ENCODE measurements at regions not wholly inside any gene's neighbourhood (a gene's known extent, or its start where the extent isn't known, plus 50 kb on each side); places are given as distances from the start of the nearest gene placed in this dataset.

DNA sequence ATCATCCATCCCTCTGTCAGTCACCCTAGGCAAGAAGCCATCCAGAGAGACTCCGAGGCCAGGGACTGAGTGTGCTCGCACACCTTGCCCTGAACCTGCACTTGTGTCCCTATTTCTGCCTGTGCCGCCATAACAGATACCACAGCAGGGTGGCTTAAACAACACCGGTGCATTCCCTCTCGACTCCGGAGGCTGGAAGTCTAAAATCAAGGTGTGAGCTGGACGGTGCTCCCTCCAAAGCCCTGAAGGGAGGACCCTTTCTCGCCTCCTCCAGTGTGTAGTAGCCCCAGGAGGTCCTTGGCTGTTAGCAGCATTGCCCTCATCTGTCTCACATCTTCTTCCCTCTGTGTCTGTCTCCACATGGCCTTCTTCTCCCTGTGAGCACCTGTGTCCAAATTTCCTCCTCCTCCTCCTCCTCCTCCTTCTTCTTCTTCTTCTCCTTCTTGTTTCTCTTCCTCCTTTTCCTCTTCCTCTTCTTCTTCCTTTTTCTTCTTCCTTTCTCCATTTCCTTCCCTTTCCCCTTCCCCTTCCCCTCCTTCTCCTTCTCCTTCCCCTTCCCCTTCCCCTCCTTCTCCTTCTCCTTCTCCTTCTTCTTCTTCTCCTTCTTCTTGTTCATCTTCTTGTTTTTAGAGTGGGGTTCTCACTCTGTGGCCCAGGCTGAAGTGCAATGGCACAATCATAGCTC is 98.1 kb upstream of the ENPP6 start:
- H3K9me3 ChIP-seq (ENCODE audit: insufficient read depth, low read length), result no peaks in the 10 kb centered on the region
- H3K36me3 ChIP-seq (ENCODE audit: low read length), result no peaks in the 10 kb centered on the region
- H2AFZ ChIP-seq (ENCODE audit: low read depth, low read length, severe bottlenecking), result no peak overlapping the region
- H4K20me1 ChIP-seq (ENCODE audit: low read depth, low read length), result no peaks in the 10 kb centered on the region
- H3K27ac ChIP-seq (ENCODE audit: low read depth, low read length), result no peak overlapping the region
- H3K79me2 ChIP-seq (ENCODE audit: insufficient read depth, low read length), result no peaks in the 10 kb centered on the region
- H3K9me2 ChIP-seq (replicated peaks; ENCODE audit: insufficient read depth, low read length), result no peaks in the 10 kb centered on the region
- H3K27me3 ChIP-seq (ENCODE audit: low read length), result no peaks in the 10 kb centered on the region
- H3K4me3 ChIP-seq (ENCODE audit: insufficient read depth, low read length, poor library complexity, severe bottlenecking), result no peak overlapping the region
- no peak for TF ChIP-seq EZH2phosphoT487 (conservative IDR thresholded peaks at IDR 0.05; ENCODE audit: low read length)
- TF ChIP-seq, protein P1, sequence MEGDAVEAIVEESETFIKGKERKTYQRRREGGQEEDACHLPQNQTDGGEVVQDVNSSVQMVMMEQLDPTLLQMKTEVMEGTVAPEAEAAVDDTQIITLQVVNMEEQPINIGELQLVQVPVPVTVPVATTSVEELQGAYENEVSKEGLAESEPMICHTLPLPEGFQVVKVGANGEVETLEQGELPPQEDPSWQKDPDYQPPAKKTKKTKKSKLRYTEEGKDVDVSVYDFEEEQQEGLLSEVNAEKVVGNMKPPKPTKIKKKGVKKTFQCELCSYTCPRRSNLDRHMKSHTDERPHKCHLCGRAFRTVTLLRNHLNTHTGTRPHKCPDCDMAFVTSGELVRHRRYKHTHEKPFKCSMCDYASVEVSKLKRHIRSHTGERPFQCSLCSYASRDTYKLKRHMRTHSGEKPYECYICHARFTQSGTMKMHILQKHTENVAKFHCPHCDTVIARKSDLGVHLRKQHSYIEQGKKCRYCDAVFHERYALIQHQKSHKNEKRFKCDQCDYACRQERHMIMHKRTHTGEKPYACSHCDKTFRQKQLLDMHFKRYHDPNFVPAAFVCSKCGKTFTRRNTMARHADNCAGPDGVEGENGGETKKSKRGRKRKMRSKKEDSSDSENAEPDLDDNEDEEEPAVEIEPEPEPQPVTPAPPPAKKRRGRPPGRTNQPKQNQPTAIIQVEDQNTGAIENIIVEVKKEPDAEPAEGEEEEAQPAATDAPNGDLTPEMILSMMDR (IDR thresholded peaks at IDR 0.05; ENCODE audit: insufficient read depth, low read length, poor library complexity, severe bottlenecking), result no peak
- H3K4me2 ChIP-seq (ENCODE audit: low read depth, low read length, poor library complexity, severe bottlenecking), result no peak overlapping the region
- H3F3A ChIP-seq (ENCODE audit: insufficient read depth), result 0 out of 2 replicates have a peak, but pooled peaks cover 3% of the 10 kb centered on the region
- H3K9ac ChIP-seq (ENCODE audit: low read length), result no peak overlapping the region

DNA sequence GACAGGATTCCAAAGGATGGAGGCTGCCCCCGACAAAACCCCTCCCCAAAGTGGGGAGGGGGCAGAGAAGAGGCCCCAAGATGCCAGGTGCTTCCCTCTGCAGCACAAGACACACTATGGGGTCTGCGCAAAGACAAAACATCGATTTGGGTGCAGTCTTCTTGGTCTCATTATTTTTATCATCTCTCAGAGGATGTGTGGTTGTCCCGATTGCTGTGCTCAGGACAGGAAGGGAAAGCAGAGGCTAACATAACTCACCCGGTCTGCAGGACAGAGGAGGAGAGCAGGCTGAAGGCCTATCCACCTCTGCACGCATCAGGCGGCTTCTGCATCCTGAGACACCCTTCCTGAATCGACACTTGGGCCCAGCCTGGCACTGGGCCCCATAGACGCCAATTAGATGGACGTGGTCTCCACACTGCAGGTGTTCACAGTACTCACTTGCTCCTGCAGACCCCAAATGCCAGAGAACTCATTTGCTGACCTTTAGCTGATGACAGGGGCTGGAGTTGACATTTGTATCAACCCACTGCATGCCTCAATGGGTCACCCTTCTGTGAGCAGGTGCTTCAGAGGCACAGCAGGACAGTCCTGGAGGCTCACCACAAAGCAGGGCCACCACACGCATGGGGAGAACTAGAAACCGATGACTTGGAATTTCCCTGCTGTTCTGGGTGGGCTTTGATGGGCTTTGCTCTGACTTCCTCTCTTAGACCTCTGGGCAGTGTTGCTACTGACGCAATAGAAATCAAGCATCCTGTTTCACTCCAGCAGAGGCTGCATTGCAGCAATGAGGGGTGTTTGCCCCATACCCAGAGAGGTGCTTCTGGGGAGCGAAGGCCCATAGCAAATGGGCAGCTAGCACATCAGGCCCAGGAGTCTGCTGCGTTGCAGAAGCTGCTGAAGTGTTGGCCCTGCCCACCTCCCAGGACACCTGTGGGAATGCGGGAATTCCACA is 96.3 kb upstream of the ENPP6 start:
- Histone ChIP-seq H3K36me3 (ENCODE audit: low read length) (no peaks in the 10 kb centered on the region), H3K79me2 (ENCODE audit: insufficient read depth, low read length) (no peaks in the 10 kb centered on the region), H3K9me3 (ENCODE audit: insufficient read depth, low read length) (no peaks in the 10 kb centered on the region), H3K27ac (ENCODE audit: low read depth, low read length) (peak overlapping the region; percentile 21), H3K4me2 (ENCODE audit: low read depth, low read length, poor library complexity, severe bottlenecking) (peak overlapping the region; percentile 36), H3K9me2 (replicated peaks; ENCODE audit: insufficient read depth, low read length) (no peaks in the 10 kb centered on the region), H3F3A (ENCODE audit: insufficient read depth) (peaks cover 2% of the 10 kb centered on the region; the same call in 1 of the 2 replicates), H2AFZ (ENCODE audit: low read depth, low read length, severe bottlenecking) (no peak overlapping the region), H4K20me1 (ENCODE audit: low read depth, low read length) (no peaks in the 10 kb centered on the region), H3K4me3 (ENCODE audit: insufficient read depth, low read length, poor library complexity, severe bottlenecking) (no peak overlapping the region), H3K9ac (ENCODE audit: low read length) (peak overlapping the region; percentile 16; the same call in 1 of the 2 replicates), H3K27me3 (ENCODE audit: low read length) (no peaks in the 10 kb centered on the region)
- TF ChIP-seq, protein P1 (IDR thresholded peaks at IDR 0.05; ENCODE audit: insufficient read depth, low read length, poor library complexity, severe bottlenecking), result no peak
- TF ChIP-seq EZH2phosphoT487 (conservative IDR thresholded peaks at IDR 0.05; ENCODE audit: low read length), result no peak

DNA sequence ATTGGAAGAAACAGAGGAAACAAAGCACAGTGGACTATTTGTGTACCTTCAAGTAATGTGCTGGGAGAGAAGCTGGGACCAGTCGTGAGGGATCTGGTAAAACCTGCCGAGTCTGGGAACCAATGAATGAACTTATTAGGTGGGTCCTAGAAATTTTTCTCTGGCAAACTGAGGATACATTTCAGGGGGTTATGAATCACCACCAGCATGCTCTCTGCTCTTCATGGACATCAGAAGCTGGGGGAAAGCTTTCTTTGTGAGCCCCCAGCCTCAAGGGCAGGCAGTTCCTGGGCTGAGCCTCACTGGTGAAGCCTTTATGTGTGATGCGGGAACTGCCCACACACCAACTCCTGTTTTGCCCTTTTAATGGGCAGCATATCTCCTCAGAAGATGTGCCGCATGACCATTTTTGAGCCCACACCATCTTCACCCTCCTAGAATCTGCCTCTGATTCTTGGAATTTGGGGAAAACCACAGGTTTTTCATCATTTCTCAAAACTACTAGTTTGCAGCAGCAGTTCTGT is 95.4 kb upstream of the ENPP6 start:
- no peak overlapping the region for H3K4me3 ChIP-seq (ENCODE audit: insufficient read depth, low read length, poor library complexity, severe bottlenecking)
- peaks cover 4% of the 10 kb centered on the region; the same call in 1 of the 2 replicates for H3F3A ChIP-seq (ENCODE audit: insufficient read depth)
- H3K9me3 ChIP-seq (ENCODE audit: insufficient read depth, low read length), result no peaks in the 10 kb centered on the region
- no peaks in the 10 kb centered on the region for H3K9me2 ChIP-seq (replicated peaks; ENCODE audit: insufficient read depth, low read length)
- peak overlapping the region; percentile 21 for H3K27ac ChIP-seq (ENCODE audit: low read depth, low read length)
- H3K27me3 ChIP-seq (ENCODE audit: low read length), result no peaks in the 10 kb centered on the region
- H3K36me3 ChIP-seq (ENCODE audit: low read length), result no peaks in the 10 kb centered on the region
- H3K79me2 ChIP-seq (ENCODE audit: insufficient read depth, low read length), result no peaks in the 10 kb centered on the region
- no peaks in the 10 kb centered on the region for H4K20me1 ChIP-seq (ENCODE audit: low read depth, low read length)
- TF ChIP-seq EZH2phosphoT487 (conservative IDR thresholded peaks at IDR 0.05; ENCODE audit: low read length), result no peak
- TF ChIP-seq, protein P1 (IDR thresholded peaks at IDR 0.05; ENCODE audit: insufficient read depth, low read length, poor library complexity, severe bottlenecking), result no peak
- peak overlapping the region; percentile 4; the same call in 1 of the 2 replicates for H3K9ac ChIP-seq (ENCODE audit: low read length)
- H2AFZ ChIP-seq (ENCODE audit: low read depth, low read length, severe bottlenecking), result no peak overlapping the region
- H3K4me2 ChIP-seq (ENCODE audit: low read depth, low read length, poor library complexity, severe bottlenecking), result peak overlapping the region; percentile 36

Measured in SU-DHL-6 (cell line).